Heart right ventricle (tissue), 16 donors: ENCODE measurements at regions not wholly inside any gene's neighbourhood (a gene's known extent, or its start where the extent isn't known, plus 50 kb on each side); places are given as distances from the start of the nearest gene placed in this dataset.

ENCODE experiments used
- ATAC-seq, 8 donors: fragments of 200-7000 bp; cut with Tn5 transposase; one replicate each; pipeline ENCODE4 v1.9.1; 2020; ENCODE audit warnings: mild to moderate bottlenecking in 8 of 8, moderate library complexity in 8 of 8, moderate number of reproducible peaks in 1 of 8
- DNase-seq, 2 donors: peaks; one replicate each; pipeline ENCODE4 v3.0.0-alpha.2; 2020
- H3K27ac ChIP-seq, 10 donors: fragments of 200-600 bp; sonication (generic) in 2 of 10; one replicate each; pipeline versions ENCODE4 v1.5.0 to v1.8.0; 2020 to 2022; ENCODE audit warnings: mild to moderate bottlenecking in 3 of 10
- H3K27me3 ChIP-seq, 7 donors: fragments of 200-600 bp; one replicate each; pipeline ENCODE4 v1.8.0; 2021 to 2022; ENCODE audit warnings: mild to moderate bottlenecking in 2 of 7
- H3K36me3 ChIP-seq, 9 donors: fragments of 200-600 bp; sonication (generic) in 1 of 9; one replicate each; pipeline versions ENCODE4 v1.5.0 to v1.8.0; 2020 to 2022; ENCODE audit warnings: mild to moderate bottlenecking in 2 of 9
- H3K4me1 ChIP-seq, 9 donors: fragments of 200-600 bp; sonication (generic) in 1 of 9; one replicate each; pipeline versions ENCODE4 v1.5.0 to v1.8.0; 2020 to 2022; ENCODE audit warnings: mild to moderate bottlenecking in 4 of 9
- H3K4me3 ChIP-seq, 10 donors: fragments of 200-600 bp; sonication (generic) in 2 of 10; one replicate each; pipeline versions ENCODE4 v1.5.0 to v1.8.0; 2020 to 2022; ENCODE audit warnings: mild to moderate bottlenecking in 7 of 10, moderate library complexity in 2 of 10
- H3K9me3 ChIP-seq, 11 donors: fragments of 200-600 bp in 10 of 11; sonication (generic) in 2 of 11; one replicate each; pipeline versions ENCODE4 v1.5.0 to v1.8.0; 2013 to 2022; ENCODE audit warnings: mild to moderate bottlenecking in 2 of 11, control low read depth in 1 of 11, moderate library complexity in 1 of 11
- CTCF ChIP-seq, 9 donors: fragments of 200-600 bp; sonication (generic) in 2 of 9; IDR thresholded peaks; one replicate each; pipeline versions ENCODE4 v1.5.0 to v1.8.0; 2021 to 2022; ENCODE audit warnings: antibody characterized with exemption in 9 of 9, mild to moderate bottlenecking in 5 of 9, moderate library complexity in 1 of 9
- WGBS, 2 donors: extraction: QIAGEN DNeasy Blood & Tissue Kit; methylation state at CpG; one replicate each; pipeline ENCODE4 v1.1.7; 2013; ENCODE audit warnings: inconsistent platforms in 1 of 2; 5-methylcytosine and 5-hydroxymethylcytosine counted together
- intact Hi-C, 10 donors: fragments of 100-400 bp; cut with DNase I; formaldehyde crosslinking; loops; one replicate each; pipeline versions ENCODE4 v1.11.1 to v1.14.2; 2022
- donor health status: Arrhythmogenic right ventricular cardiomyopathy.
- donor health status: ischemic (EF 13 %, LVEDD 7.1; RV severe dilation, severe dysfunction).
- donor health status: healthy with polysubstance abuse.
- donor health status: DM: no; HTN: yes; CAD: no.
- donor health status: DM: no; HTN: no; CAD: no.
- donor health status: ischemic (EF 25% LVEDD 6.9; RV normal size, moderate dysfunction).
- donor health status: ischemic (EF 25% LVEDD 5.7; RV mildly dilated, moderate dysfunction).
- donor health status: healthy.
- donor health status: DM: yes; HTN: yes; CAD: no.
- donor health status: Ischemic cardiomyopathy.
- donor health status: ischemic (EF 35%, LVEDD 5.7; RV mildly dilated, moderate dysfunction).
- donor health status: nonischemic (EF 11% LVEDD 7.7; RV severe dilation, severe dysfunction).
- donor health status: DM: yes; HTN: yes; CAD: no.
- donor health status: PGD.
- donor health status: ischemic (EF 29% LVEDD 5.4; RV normal size, mild dysfunction).
- donor health status: nonischemic (EF 23%, LVEDD 6.1; RV moderate dilation, normal function).

DNA sequence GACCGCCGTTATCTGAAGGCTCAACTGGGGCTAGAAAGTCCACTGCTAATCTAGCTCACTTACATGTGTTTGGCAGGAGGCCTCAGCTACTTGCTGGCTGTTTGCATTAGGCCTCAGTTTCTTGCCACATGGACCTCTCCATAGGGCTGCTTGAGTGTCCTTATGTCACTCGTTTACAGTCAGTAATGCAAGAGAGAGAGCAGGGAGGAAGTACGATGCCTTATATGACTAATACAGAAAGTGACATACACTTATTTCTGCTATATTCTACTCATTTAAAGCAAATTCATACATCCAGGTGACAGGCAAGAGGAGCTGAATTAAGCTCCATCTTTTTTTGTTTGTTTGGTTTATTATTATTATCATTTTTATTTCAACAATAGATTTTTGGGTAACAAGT lies 179.6 kb downstream of the LURAP1L start:
- no peak for ATAC-seq
- Histone ChIP-seq H3K9me3 (peaks cover 0 to 23% (median 4%) of the 10 kb centered on the region in 11 donors), H3K27ac (no peak overlapping the region), H3K4me1 (no peaks in the 10 kb centered on the region), H3K4me3 (no peak overlapping the region), H3K36me3 (no peaks in the 10 kb centered on the region), H3K27me3 (no peaks in the 10 kb centered on the region)
- intact Hi-C loops, result no loop called here
- 96 to 97% methylated on average over 4 of the region's 4 CpGs for WGBS, 2 donors
- DNase-seq, result no peak
- no peak for TF ChIP-seq CTCF (IDR thresholded peaks at IDR 0.05)

- Histone ChIP-seq H3K36me3 (no peaks in the 10 kb centered on the region), H3K4me1 (no peaks in the 10 kb centered on the region), H3K27me3 (no peaks in the 10 kb centered on the region), H3K9me3 (peaks cover 0 to 26% (median 4%) of the 10 kb centered on the region in 11 donors), H3K4me3 (no peak overlapping the region), H3K27ac (no peak overlapping the region)
- intact Hi-C loops, result loop anchor here in 1 of 10 donors (1.0 kb wide), 1 partner anchor 29 kb away; no protein-coding TSS in a partner anchor
- TF ChIP-seq CTCF (IDR thresholded peaks at IDR 0.05), result no peak
- 68 to 71% methylated on average over 11 of the region's 11 CpGs for WGBS, 2 donors
- DNase-seq (no peak), ATAC-seq (no peak)
Observed at GRCh38 chr9:12955510-12956163, 180.8 kb downstream of the LURAP1L start.

GRCh38 chr9:12956261-12956660 lies 181.4 kb downstream of the LURAP1L start:
- Histone ChIP-seq H3K27ac (no peak overlapping the region), H3K4me1 (no peaks in the 10 kb centered on the region), H3K27me3 (no peaks in the 10 kb centered on the region), H3K4me3 (no peak overlapping the region), H3K9me3 (peaks cover 0 to 26% (median 4%) of the 10 kb centered on the region in 11 donors), H3K36me3 (no peaks in the 10 kb centered on the region)
- WGBS, 2 donors, result 20 to 51% methylated on average over 3 of the region's 3 CpGs
- intact Hi-C loops, result loop anchor here in 1 of 10 donors (1.0 kb wide), 1 partner anchor 30 kb away; no protein-coding TSS in a partner anchor
- DNase-seq, result no peak
- no peak for ATAC-seq
- TF ChIP-seq CTCF (IDR thresholded peaks at IDR 0.05), result no peak

- Histone ChIP-seq H3K27ac (no peak overlapping the region), H3K27me3 (no peaks in the 10 kb centered on the region), H3K4me1 (no peaks in the 10 kb centered on the region), H3K9me3 (peaks cover 0 to 26% (median 4%) of the 10 kb centered on the region in 11 donors), H3K4me3 (no peak overlapping the region), H3K36me3 (no peaks in the 10 kb centered on the region)
- DNase-seq (no peak), ATAC-seq (no peak)
- TF ChIP-seq CTCF (IDR thresholded peaks at IDR 0.05), result no peak
- intact Hi-C loops, result loop anchor here in 1 of 10 donors (1.0 kb wide), 1 partner anchor 31 kb away; no protein-coding TSS in a partner anchor
- 94 to 99% methylated on average over 4 of the region's 4 CpGs for WGBS, 2 donors
Observed at GRCh38 chr9:12956805-12957204, 182.0 kb downstream of the LURAP1L start.
